ENCODE measurements at regions not wholly inside any gene's neighbourhood (a gene's known extent, or its start where the extent isn't known, plus 50 kb on each side); places are given as distances from the start of the nearest gene placed in this dataset.

DNA sequence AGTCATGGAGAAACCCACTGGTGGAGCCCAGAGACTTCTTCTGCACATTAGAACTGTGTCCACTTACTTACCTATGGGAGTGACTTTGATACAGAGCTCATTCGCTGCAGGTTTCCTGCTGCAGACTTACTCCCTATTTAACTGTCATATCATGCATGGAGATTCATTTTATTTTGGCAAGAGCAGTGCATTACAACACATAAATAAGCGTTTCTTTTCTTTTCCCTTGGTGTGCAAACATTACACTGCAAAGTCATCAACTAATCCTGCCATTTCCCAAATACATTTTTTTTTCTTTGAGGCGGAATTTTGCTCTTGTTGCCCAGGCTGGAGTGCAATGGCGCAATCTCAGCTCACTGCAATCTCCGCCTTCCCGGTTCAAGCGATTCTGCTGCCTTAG is 230.9 kb upstream of the SFRP2 start:
- no peak overlapping the region for H3K4me3 ChIP-seq (ENCODE audit: low read depth, low read length, poor library complexity, severe bottlenecking)
- H3K9me3 ChIP-seq (ENCODE audit: low read depth, low read length, poor library complexity, severe bottlenecking) = no peaks in the 10 kb centered on the region
- no peaks in the 10 kb centered on the region for H3K27me3 ChIP-seq (replicated peaks; ENCODE audit: insufficient read depth, low read depth, low read length, poor library complexity)
- H3K27ac ChIP-seq (ENCODE audit: low read depth, low read length, poor library complexity, severe bottlenecking) = no peak overlapping the region
- no TSS peak for BruUV-seq (replicated peaks)
- CTCF ChIA-PET = no interaction called here
- TF ChIP-seq, protein P1, sequence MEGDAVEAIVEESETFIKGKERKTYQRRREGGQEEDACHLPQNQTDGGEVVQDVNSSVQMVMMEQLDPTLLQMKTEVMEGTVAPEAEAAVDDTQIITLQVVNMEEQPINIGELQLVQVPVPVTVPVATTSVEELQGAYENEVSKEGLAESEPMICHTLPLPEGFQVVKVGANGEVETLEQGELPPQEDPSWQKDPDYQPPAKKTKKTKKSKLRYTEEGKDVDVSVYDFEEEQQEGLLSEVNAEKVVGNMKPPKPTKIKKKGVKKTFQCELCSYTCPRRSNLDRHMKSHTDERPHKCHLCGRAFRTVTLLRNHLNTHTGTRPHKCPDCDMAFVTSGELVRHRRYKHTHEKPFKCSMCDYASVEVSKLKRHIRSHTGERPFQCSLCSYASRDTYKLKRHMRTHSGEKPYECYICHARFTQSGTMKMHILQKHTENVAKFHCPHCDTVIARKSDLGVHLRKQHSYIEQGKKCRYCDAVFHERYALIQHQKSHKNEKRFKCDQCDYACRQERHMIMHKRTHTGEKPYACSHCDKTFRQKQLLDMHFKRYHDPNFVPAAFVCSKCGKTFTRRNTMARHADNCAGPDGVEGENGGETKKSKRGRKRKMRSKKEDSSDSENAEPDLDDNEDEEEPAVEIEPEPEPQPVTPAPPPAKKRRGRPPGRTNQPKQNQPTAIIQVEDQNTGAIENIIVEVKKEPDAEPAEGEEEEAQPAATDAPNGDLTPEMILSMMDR (conservative IDR thresholded peaks at IDR 0.05; ENCODE audit: low read depth, low read length) = no peak
- TF ChIP-seq EZH2 (IDR thresholded peaks at IDR 0.05; ENCODE audit: borderline replicate concordance, low read depth, low read length, poor library complexity, severe bottlenecking) = no peak
- no peak for DNase-seq (ENCODE audit: low spot score)
- H3K4me1 ChIP-seq (ENCODE audit: insufficient read depth, low read length, poor library complexity, severe bottlenecking) = no peaks in the 10 kb centered on the region
- POLR2A ChIA-PET (ENCODE audit: low non-redundant PET) = no interaction called here
- intact Hi-C loops (cut with micrococcal nuclease; ENCODE audit: unreplicated experiment) = loop anchor here (5.0 kb wide), 2 partner anchors 233 to 248 kb away; partner anchors contain the start of gene SFRP2
- no peaks in the 10 kb centered on the region for H3K36me3 ChIP-seq (ENCODE audit: insufficient read depth, low read length, poor library complexity, severe bottlenecking)

DNA sequence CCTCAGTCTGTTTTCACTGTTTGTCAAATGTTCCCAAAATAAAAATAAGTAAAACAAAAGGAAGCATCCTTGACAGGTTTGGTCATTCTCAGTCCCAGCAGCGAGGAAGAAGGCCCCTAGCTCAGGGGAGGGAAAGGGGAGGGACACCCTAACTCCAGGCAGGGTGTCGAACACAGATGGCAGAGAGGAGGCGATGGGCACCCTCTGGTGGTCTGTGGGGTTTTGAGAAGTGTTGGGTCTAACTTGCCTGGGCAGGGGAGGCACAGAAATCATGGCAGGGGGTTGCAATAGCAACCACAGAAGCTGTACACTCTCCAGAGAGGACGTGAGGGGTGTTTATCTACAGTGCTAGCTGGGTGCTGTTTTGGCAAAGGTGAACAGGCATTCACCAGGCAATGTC is 229.8 kb upstream of the SFRP2 start:
- no peaks in the 10 kb centered on the region for H3K4me1 ChIP-seq (ENCODE audit: insufficient read depth, low read length, poor library complexity, severe bottlenecking)
- intact Hi-C loops (cut with micrococcal nuclease; ENCODE audit: unreplicated experiment) = loop anchor here (5.0 kb wide), 1 partner anchor 231 kb away; the partner anchor contains the start of gene SFRP2
- H3K27ac ChIP-seq (ENCODE audit: low read depth, low read length, poor library complexity, severe bottlenecking) = no peak overlapping the region
- no peaks in the 10 kb centered on the region for H3K36me3 ChIP-seq (ENCODE audit: insufficient read depth, low read length, poor library complexity, severe bottlenecking)
- DNase-seq (ENCODE audit: low spot score) = peak; percentile 4
- BruUV-seq (replicated peaks) = no TSS peak
- ChIA-PET CTCF (interaction anchor here (1.3 kb wide), 1 partner anchor 232 kb away, joined by 3 read pairs; no protein-coding TSS in a partner anchor), POLR2A (ENCODE audit: low non-redundant PET) (no interaction called here)
- no peak overlapping the region for H3K4me3 ChIP-seq (ENCODE audit: low read depth, low read length, poor library complexity, severe bottlenecking)
- H3K9me3 ChIP-seq (ENCODE audit: low read depth, low read length, poor library complexity, severe bottlenecking) = no peaks in the 10 kb centered on the region
- TF ChIP-seq EZH2 (IDR thresholded peaks at IDR 0.05; ENCODE audit: borderline replicate concordance, low read depth, low read length, poor library complexity, severe bottlenecking) = no peak
- TF ChIP-seq, protein P1 (conservative IDR thresholded peaks at IDR 0.05; ENCODE audit: low read depth, low read length) = peak; percentile 37; the same call in 1 of the 2 replicates
- no peaks in the 10 kb centered on the region for H3K27me3 ChIP-seq (replicated peaks; ENCODE audit: insufficient read depth, low read depth, low read length, poor library complexity)

DNA sequence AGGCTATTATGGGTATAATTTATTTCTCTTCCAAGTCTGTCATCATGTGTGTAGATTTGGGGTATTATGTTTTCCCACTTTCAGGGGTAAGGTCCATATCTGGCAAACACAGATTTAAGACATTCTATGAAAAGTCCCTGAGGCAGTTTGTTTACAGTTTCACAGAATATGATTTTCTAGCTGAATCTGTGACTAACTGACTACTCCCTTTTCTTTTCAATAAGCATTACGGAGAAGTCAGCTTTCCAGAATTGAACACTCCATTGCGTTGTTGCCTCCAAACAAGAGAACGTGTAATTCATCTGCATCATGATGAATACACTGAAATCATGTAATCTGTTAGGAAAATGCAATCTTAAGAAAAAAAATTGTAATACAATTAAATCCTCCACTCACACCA is 226.7 kb upstream of the SFRP2 start:
- ChIA-PET CTCF (no interaction called here), POLR2A (ENCODE audit: low non-redundant PET) (interaction anchor here (0.6 kb wide), 1 partner anchor 266 kb away, joined by 5 read pairs; no protein-coding TSS in a partner anchor)
- intact Hi-C loops (cut with micrococcal nuclease; ENCODE audit: unreplicated experiment) = loop anchor here (5.0 kb wide), 1 partner anchor 228 kb away; the partner anchor contains the start of gene SFRP2
- no TSS peak for BruUV-seq (replicated peaks)
- Histone ChIP-seq H3K36me3 (ENCODE audit: insufficient read depth, low read length, poor library complexity, severe bottlenecking) (no peaks in the 10 kb centered on the region), H3K4me3 (ENCODE audit: low read depth, low read length, poor library complexity, severe bottlenecking) (no peak overlapping the region), H3K9me3 (ENCODE audit: low read depth, low read length, poor library complexity, severe bottlenecking) (no peaks in the 10 kb centered on the region), H3K27me3 (replicated peaks; ENCODE audit: insufficient read depth, low read depth, low read length, poor library complexity) (no peaks in the 10 kb centered on the region), H3K4me1 (ENCODE audit: insufficient read depth, low read length, poor library complexity, severe bottlenecking) (no peaks in the 10 kb centered on the region), H3K27ac (ENCODE audit: low read depth, low read length, poor library complexity, severe bottlenecking) (no peak overlapping the region)
- no peak for DNase-seq (ENCODE audit: low spot score)
- TF ChIP-seq, protein P1 (conservative IDR thresholded peaks at IDR 0.05; ENCODE audit: low read depth, low read length) = no peak
- no peak for TF ChIP-seq EZH2 (IDR thresholded peaks at IDR 0.05; ENCODE audit: borderline replicate concordance, low read depth, low read length, poor library complexity, severe bottlenecking)
